HCT116 (cell line): ENCODE measurements at regions not wholly inside any gene's neighbourhood (a gene's known extent, or its start where the extent isn't known, plus 50 kb on each side); places are given as distances from the start of the nearest gene placed in this dataset.

ENCODE experiments used
- ATAC-seq: fragments of 200-7000 bp; cut with Tn5 transposase; 2 replicates; pipeline ENCODE4 v1.9.1; 2020; ENCODE audit warnings: mild to moderate bottlenecking, moderate library complexity
- BruUV-seq: library from RNA; stranded (reverse); fragments of 400-500 nt; replicated peaks from 2 replicates; lab custom pipeline; 2021; lab: Mats Ljungman, UMichigan
- CTCF ChIA-PET: fragments of 300-600 bp; sonication (Branson Sonifier 250); formaldehyde crosslinking; loops from one replicate; lab custom pipeline; 2021; ENCODE audit warnings: antibody characterized with exemption; lab: Charles Lee
- POLR2A ChIA-PET: fragments of 300-600, 350-600 bp; sonication (Branson Sonifier 250); formaldehyde crosslinking; loops from one replicate; lab custom pipeline; 2021; ENCODE audit warnings: antibody characterized with exemption; lab: Charles Lee
- RAD21 ChIA-PET, 2 experiments: fragments of 300-600 bp; sonication (Branson Sonifier 250); formaldehyde crosslinking; loops; one replicate each; lab custom pipeline; 2023; ENCODE audit warnings: low total read pairs in 2 of 2; ENCODE audit not compliant: uncharacterized antibody in 2 of 2, unreplicated experiment in 2 of 2, low non-redundant PET in 1 of 2; lab: Charles Lee
- DNase-seq: peaks from one replicate; pipeline ENCODE4 v3.0.0-alpha.2; 2010; ENCODE audit warnings: low read depth, low spot score
- H2AFZ ChIP-seq: fragments of 200-600 bp; shearing (Covaris generic), sonication (generic); 2 replicates; pipeline ENCODE4 v1.6.1; 2017; ENCODE audit warnings: low read depth, mixed run types, mixed read lengths, antibody characterized with exemption, low read length; ENCODE audit not compliant: poor library complexity, severe bottlenecking
- H3K27ac ChIP-seq: 2 replicates; pipeline ENCODE4 v1.5.1; 2012; ENCODE audit warnings: low read depth, low read length
- H3K27me3 ChIP-seq: fragments of 200-600 bp; sonication (generic); 2 replicates; pipeline ENCODE4 v1.6.1; 2016; ENCODE audit warnings: mixed run types, low read length, mixed read lengths; ENCODE audit not compliant: insufficient read depth
- H3K36me3 ChIP-seq, 2 experiments: fragments of 200-500 bp in 1 of 2; fragments of 200-600 bp in 1 of 2; sonication (Bioruptor generic) in 1 of 2; sonication (generic) in 1 of 2; 2 replicates each; pipeline versions ENCODE4 v1.5.1 to v1.6.1; 2014 to 2016; ENCODE audit warnings: low read length in 2 of 2, inconsistent platforms in 1 of 2, mixed read lengths in 1 of 2, mixed run types in 1 of 2; ENCODE audit not compliant: insufficient read depth in 2 of 2, control insufficient read depth in 1 of 2
- H3K4me1 ChIP-seq, 2 experiments: fragments of 200-600 bp in 1 of 2; sonication (generic) in 1 of 2; 2 replicates each; pipeline versions ENCODE4 v1.5.1 to v1.6.1; 2012 to 2017; ENCODE audit warnings: low read length in 2 of 2, inconsistent platforms in 1 of 2, mild to moderate bottlenecking in 1 of 2, mixed read lengths in 1 of 2, mixed run types in 1 of 2, moderate library complexity in 1 of 2; ENCODE audit not compliant: insufficient read depth in 2 of 2, control insufficient read depth in 1 of 2
- H3K4me2 ChIP-seq: fragments of 200-600 bp; sonication (generic); 2 replicates; pipeline ENCODE4 v1.6.1; 2017; ENCODE audit warnings: mixed run types, low read length, mixed read lengths
- H3K4me3 ChIP-seq, 2 experiments: fragments of 200-600 bp in 1 of 2; sonication (generic) in 1 of 2; replicated peaks in 1 of 2; 2 replicates each; pipeline ENCODE4 v1.5.1; 2011 to 2016; ENCODE audit warnings: low read length in 2 of 2, control low read depth in 1 of 2, low read depth in 1 of 2, mild to moderate bottlenecking in 1 of 2, mixed read lengths in 1 of 2, mixed run types in 1 of 2
- H3K79me2 ChIP-seq: fragments of 200-600 bp; sonication (generic); 2 replicates; pipeline ENCODE4 v1.6.1; 2017; ENCODE audit warnings: mild to moderate bottlenecking, mixed run types, low read length, moderate library complexity, mixed read lengths; ENCODE audit not compliant: insufficient read depth
- H3K9ac ChIP-seq: fragments of 200-600 bp; sonication (generic); 2 replicates; pipeline ENCODE4 v1.6.1; 2016; ENCODE audit warnings: low read length, mixed read lengths
- H3K9me2 ChIP-seq: fragments of 200-600 bp; sonication (generic), shearing (Covaris generic); 2 replicates; pipeline ENCODE4 v1.6.1; 2017; ENCODE audit warnings: mixed run types, mild to moderate bottlenecking, moderate library complexity; ENCODE audit not compliant: insufficient read depth
- H3K9me3 ChIP-seq, 2 experiments: fragments of 200-500 bp in 1 of 2; fragments of 200-600 bp in 1 of 2; sonication (Bioruptor generic) in 1 of 2; sonication (generic) in 1 of 2; 2 replicates each; pipeline ENCODE4 v1.6.1; 2014 to 2017; ENCODE audit warnings: low read length in 2 of 2, mixed read lengths in 2 of 2, inconsistent platforms in 1 of 2, low read depth in 1 of 2, mild to moderate bottlenecking in 1 of 2, mixed run types in 1 of 2, moderate library complexity in 1 of 2; ENCODE audit not compliant: control insufficient read depth in 1 of 2, insufficient read depth in 1 of 2
- H4K20me1 ChIP-seq: fragments of 200-600 bp; sonication (generic), shearing (Covaris generic); 2 replicates; pipeline ENCODE4 v1.6.1; 2017; ENCODE audit warnings: mixed run types, mild to moderate bottlenecking, moderate library complexity; ENCODE audit not compliant: insufficient read depth
- CBX3 ChIP-seq: IDR thresholded peaks from 2 replicates; pipeline ENCODE4 v1.6.1; 2012; ENCODE audit warnings: low read depth
- CEBPB ChIP-seq: IDR thresholded peaks from 2 replicates; pipeline ENCODE4 v1.6.1; 2012; ENCODE audit warnings: low read depth
- EGR1 ChIP-seq: IDR thresholded peaks from 2 replicates; pipeline ENCODE4 v1.6.1; 2012; ENCODE audit warnings: low read depth
- ELF1 ChIP-seq: IDR thresholded peaks from 2 replicates; pipeline ENCODE4 v1.6.1; 2012; ENCODE audit warnings: low read depth, borderline replicate concordance
- FOSL1 ChIP-seq: IDR thresholded peaks from 2 replicates; pipeline ENCODE4 v1.6.1; 2012; ENCODE audit warnings: low read depth
- REST ChIP-seq: IDR thresholded peaks from 2 replicates; pipeline ENCODE4 v1.6.1; 2012; ENCODE audit warnings: low read depth
- SIN3A ChIP-seq: IDR thresholded peaks from 2 replicates; pipeline ENCODE4 v1.6.1; 2012; ENCODE audit warnings: low read depth
- SP1 ChIP-seq: IDR thresholded peaks from 2 replicates; pipeline ENCODE4 v1.6.1; 2012; ENCODE audit warnings: low read depth
- SRF ChIP-seq: IDR thresholded peaks from 2 replicates; pipeline ENCODE4 v1.6.1; 2012; ENCODE audit warnings: low read depth
- TCF7L2 ChIP-seq: IDR thresholded peaks from 2 replicates; pipeline ENCODE4 v1.7.0; 2011; ENCODE audit warnings: borderline replicate concordance, inconsistent platforms; ENCODE audit not compliant: insufficient read depth, insufficient read length; ENCODE audit errors: extremely low read depth
- YY1 ChIP-seq: IDR thresholded peaks from 2 replicates; pipeline ENCODE4 v1.6.1; 2011; ENCODE audit warnings: low read length, low read depth, moderate library complexity, mild to moderate bottlenecking; ENCODE audit not compliant: insufficient replicate concordance; ENCODE audit errors: extremely low read depth
- ZFX ChIP-seq: fragments of 450-650 bp; IDR thresholded peaks from 2 replicates; pipeline ENCODE4 v1.6.1; 2017
- ZNF274 ChIP-seq: fragments of 200-500 bp; sonication (Bioruptor generic); IDR thresholded peaks from 2 replicates; pipeline ENCODE4 v1.6.1; 2014; ENCODE audit warnings: mild to moderate bottlenecking, low read depth, low read length, inconsistent platforms
- intact Hi-C: fragments of 100-400 bp; cut with micrococcal nuclease; formaldehyde crosslinking; loops from 2 replicates; pipeline ENCODE4 v1.10.0; 2022
- TF ChIP-seq, protein P1 (sequence below): IDR thresholded peaks from 2 replicates; pipeline ENCODE4 v1.6.1; 2012
- TF ChIP-seq, protein P2 (sequence below): IDR thresholded peaks from 2 replicates; pipeline ENCODE4 v1.6.1; 2011; ENCODE audit warnings: mild to moderate bottlenecking, low read length, moderate library complexity; ENCODE audit not compliant: insufficient replicate concordance; ENCODE audit errors: extremely low read depth

DNA sequence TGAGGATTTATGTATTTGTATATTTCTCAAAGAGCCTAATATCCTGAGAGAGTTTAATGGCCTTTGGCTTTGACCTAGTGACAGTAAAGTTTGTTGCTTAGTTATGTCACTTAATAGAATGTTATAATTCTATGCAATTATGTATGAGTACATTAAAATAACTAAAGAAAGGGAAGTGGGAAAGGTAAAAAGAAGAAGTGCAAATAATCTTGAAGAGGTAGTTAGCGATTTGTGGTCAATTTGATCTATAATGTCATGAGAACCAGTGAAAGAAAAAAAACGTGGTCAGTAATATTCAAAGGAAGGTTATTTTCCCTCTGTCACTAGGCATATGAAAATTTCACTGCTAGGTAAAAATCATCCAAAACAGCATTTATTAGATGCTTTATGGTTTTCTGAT, 143.4 kb upstream of the LSM8 start (continued):
- no peak for TF ChIP-seq REST
- no peak for TF ChIP-seq TCF7L2
- TF ChIP-seq CBX3: no peak
- TF ChIP-seq EGR1: no peak
- TF ChIP-seq YY1: no peak

- POLR2A ChIA-PET: no interaction called here
- DNase-seq (no peak), ATAC-seq (no peak)
- Histone ChIP-seq H3K9ac (no peak overlapping the region), H3K27ac (no peak overlapping the region), H3K4me3 (no peak overlapping the region), H3K36me3 (no peaks in the 10 kb centered on the region), H2AFZ (no peak overlapping the region), H3K9me3 (no peaks in the 10 kb centered on the region), H3K4me2 (no peak overlapping the region), H3K27me3 (0 out of 2 replicates have a peak, but pooled peaks cover 4% of the 10 kb centered on the region), H3K79me2 (no peaks in the 10 kb centered on the region), H4K20me1 (no peaks in the 10 kb centered on the region), H3K9me2 (no peaks in the 10 kb centered on the region), H3K4me1 (no peaks in the 10 kb centered on the region)
- RAD21 ChIA-PET: no interaction called here
- CTCF ChIA-PET: no interaction called here
- intact Hi-C loops: no loop called here
- no TSS peak for BruUV-seq
- TF ChIP-seq, protein P1, sequence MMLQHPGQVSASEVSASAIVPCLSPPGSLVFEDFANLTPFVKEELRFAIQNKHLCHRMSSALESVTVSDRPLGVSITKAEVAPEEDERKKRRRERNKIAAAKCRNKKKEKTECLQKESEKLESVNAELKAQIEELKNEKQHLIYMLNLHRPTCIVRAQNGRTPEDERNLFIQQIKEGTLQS: no peak
- TF ChIP-seq CBX3 (no peak), ZNF274 (no peak), FOSL1 (no peak), TCF7L2 (no peak), SP1 (no peak), CEBPB (no peak), ELF1 (no peak), YY1 (no peak), EGR1 (no peak), ZFX (no peak), REST (no peak), SIN3A (no peak), SRF (no peak)
- TF ChIP-seq, protein P2, sequence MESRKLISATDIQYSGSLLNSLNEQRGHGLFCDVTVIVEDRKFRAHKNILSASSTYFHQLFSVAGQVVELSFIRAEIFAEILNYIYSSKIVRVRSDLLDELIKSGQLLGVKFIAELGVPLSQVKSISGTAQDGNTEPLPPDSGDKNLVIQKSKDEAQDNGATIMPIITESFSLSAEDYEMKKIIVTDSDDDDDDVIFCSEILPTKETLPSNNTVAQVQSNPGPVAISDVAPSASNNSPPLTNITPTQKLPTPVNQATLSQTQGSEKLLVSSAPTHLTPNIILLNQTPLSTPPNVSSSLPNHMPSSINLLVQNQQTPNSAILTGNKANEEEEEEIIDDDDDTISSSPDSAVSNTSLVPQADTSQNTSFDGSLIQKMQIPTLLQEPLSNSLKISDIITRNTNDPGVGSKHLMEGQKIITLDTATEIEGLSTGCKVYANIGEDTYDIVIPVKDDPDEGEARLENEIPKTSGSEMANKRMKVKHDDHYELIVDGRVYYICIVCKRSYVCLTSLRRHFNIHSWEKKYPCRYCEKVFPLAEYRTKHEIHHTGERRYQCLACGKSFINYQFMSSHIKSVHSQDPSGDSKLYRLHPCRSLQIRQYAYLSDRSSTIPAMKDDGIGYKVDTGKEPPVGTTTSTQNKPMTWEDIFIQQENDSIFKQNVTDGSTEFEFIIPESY: no peak
These were observed 142.6 kb upstream of the LSM8 start for GRCh38 chr7:118041251-118041878.
